HFFc6 (cell line): ENCODE measurements at regions not wholly inside any gene's neighbourhood (a gene's known extent, or its start where the extent isn't known, plus 50 kb on each side); places are given as distances from the start of the nearest gene placed in this dataset.

ENCODE experiments used
- DNase-seq: peaks from one replicate; pipeline ENCODE4 v3.0.0-alpha.2; 2018
- H3K27ac Mint-ChIP-seq: 2 replicates; pipeline ENCODE4 v1.8.0; 2020; ENCODE audit warnings: mild to moderate bottlenecking, mixed read lengths
- H3K27me3 Mint-ChIP-seq: 2 replicates; pipeline ENCODE4 v1.8.0; 2021; ENCODE audit warnings: mild to moderate bottlenecking, moderate library complexity, mixed read lengths; ENCODE audit not compliant: insufficient read depth
- H3K36me3 Mint-ChIP-seq: 2 replicates; pipeline ENCODE4 v1.8.0; 2021; ENCODE audit warnings: low read depth, mixed read lengths
- H3K4me1 Mint-ChIP-seq: 2 replicates; pipeline ENCODE4 v1.8.0; 2020; ENCODE audit warnings: low read depth, mixed read lengths
- H3K4me3 Mint-ChIP-seq: 2 replicates; pipeline ENCODE4 v1.8.0; 2020; ENCODE audit warnings: mild to moderate bottlenecking, moderate library complexity, mixed read lengths
- H3K9me3 Mint-ChIP-seq: 2 replicates; pipeline ENCODE4 v1.8.0; 2020; ENCODE audit warnings: mild to moderate bottlenecking, mixed read lengths
- TF ChIP-seq, protein P1 (sequence below): fragments of 200-600 bp; sonication (generic); IDR thresholded peaks from 2 replicates; pipeline ENCODE4 v1.5.0; 2021; ENCODE audit warnings: antibody characterized with exemption, mild to moderate bottlenecking

DNA sequence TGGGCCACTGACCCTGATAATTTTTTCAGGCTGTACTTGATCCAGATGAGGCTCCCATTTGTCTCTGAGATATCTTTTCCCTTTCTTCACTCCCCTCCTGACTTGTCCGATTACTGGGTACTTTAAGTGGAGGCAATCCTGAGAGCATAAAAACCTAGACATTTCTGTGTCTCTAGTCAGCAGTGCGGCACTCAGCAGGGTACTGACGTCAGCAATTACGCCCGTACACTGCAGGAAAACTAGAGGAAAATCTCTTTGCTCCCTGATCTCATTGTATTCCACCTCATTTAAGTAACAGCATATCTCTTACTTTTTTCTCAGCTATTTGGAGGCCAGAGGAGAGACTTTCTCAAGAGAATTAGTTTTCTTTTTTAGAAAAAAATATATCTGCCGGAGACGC lies 315.5 kb upstream of the OR4E1 start:
- Mint-ChIP-seq H3K9me3 (peaks cover 52% of the 10 kb centered on the region), H3K27ac (no peak overlapping the region), H3K4me1 (no peaks in the 10 kb centered on the region), H3K36me3 (no peaks in the 10 kb centered on the region), H3K4me3 (no peak overlapping the region), H3K27me3 (peaks cover 2% of the 10 kb centered on the region; the same call in 1 of the 2 replicates)
- DNase-seq, result no peak
- TF ChIP-seq, protein P1, sequence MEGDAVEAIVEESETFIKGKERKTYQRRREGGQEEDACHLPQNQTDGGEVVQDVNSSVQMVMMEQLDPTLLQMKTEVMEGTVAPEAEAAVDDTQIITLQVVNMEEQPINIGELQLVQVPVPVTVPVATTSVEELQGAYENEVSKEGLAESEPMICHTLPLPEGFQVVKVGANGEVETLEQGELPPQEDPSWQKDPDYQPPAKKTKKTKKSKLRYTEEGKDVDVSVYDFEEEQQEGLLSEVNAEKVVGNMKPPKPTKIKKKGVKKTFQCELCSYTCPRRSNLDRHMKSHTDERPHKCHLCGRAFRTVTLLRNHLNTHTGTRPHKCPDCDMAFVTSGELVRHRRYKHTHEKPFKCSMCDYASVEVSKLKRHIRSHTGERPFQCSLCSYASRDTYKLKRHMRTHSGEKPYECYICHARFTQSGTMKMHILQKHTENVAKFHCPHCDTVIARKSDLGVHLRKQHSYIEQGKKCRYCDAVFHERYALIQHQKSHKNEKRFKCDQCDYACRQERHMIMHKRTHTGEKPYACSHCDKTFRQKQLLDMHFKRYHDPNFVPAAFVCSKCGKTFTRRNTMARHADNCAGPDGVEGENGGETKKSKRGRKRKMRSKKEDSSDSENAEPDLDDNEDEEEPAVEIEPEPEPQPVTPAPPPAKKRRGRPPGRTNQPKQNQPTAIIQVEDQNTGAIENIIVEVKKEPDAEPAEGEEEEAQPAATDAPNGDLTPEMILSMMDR, result no peak

DNA sequence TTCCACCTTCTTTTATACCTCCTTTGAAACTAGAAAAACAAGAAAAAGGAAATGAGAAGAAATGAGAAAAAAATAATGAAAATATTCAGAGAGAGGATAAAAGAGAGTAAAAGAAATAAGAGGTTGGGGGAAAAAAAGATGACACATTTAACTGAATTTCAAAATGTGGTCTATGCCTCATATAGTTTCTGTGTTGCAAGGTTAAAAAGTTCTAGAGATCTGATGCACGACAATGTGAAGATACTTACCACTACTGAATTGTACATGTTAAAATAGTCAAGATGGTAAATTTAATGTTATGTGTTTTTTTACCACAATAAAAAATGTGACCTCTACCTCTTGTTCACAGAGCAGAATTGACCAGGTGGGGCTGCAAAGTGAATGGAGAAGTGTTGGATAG lies 314.8 kb upstream of the OR4E1 start:
- Mint-ChIP-seq H3K36me3 (no peaks in the 10 kb centered on the region), H3K27ac (no peak overlapping the region), H3K4me3 (no peak overlapping the region), H3K9me3 (peaks cover 57% of the 10 kb centered on the region), H3K27me3 (peaks cover 2% of the 10 kb centered on the region; the same call in 1 of the 2 replicates), H3K4me1 (no peaks in the 10 kb centered on the region)
- DNase-seq, result no peak
- TF ChIP-seq, protein P1, result no peak

DNA sequence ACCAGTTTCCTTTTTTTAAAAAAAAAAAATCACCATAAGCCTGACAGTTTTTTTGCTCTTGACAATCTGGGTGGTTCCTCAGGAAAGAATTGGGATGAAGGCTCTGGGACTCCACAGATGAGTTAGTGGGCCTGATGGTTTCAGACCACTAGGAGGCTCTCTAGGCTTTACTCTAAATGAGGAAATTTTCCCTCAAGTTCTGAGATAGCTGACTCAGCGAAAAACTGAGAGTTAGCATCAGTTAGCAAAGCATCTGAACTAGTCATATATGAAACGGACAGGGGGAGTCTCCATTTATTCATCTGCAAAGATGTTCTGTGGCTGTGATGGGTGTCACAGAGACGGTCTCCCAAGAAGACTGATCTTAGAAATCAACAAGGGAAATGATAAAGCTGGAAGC lies 314.3 kb upstream of the OR4E1 start:
- Mint-ChIP-seq H3K36me3 (no peaks in the 10 kb centered on the region), H3K9me3 (peaks cover 55% of the 10 kb centered on the region), H3K27ac (no peak overlapping the region), H3K4me1 (no peaks in the 10 kb centered on the region), H3K4me3 (no peak overlapping the region), H3K27me3 (peaks cover 2% of the 10 kb centered on the region; the same call in 1 of the 2 replicates)
- no peak for DNase-seq
- TF ChIP-seq, protein P1, result peak; percentile 10; the same call in 1 of the 2 replicates

DNA sequence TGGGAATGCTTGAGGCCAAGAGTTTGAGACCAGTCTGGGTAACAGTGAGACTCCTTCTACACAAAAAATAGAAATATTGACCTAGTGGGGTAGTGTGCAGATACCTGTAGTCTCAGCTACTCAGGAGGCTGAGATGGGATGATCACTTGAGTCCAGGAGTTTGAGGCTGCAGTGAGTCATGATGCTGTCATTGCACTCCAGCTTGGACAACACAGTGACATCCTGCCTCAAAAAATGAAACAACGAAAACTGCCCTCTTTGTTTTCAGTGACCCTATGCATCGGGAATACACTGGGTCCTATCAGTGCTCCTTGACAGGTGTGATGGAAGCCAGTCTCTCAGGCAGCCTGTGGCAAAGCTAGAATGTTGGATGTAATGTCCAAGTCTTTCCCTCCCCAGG lies 311.5 kb upstream of the OR4E1 start:
- DNase-seq, result no peak
- H3K9me3 Mint-ChIP-seq, result peaks cover 61% of the 10 kb centered on the region
- H3K4me3 Mint-ChIP-seq, result no peak overlapping the region
- H3K27me3 Mint-ChIP-seq, result peaks cover 2% of the 10 kb centered on the region; the same call in 1 of the 2 replicates
- TF ChIP-seq, protein P1, result no peak
- no peaks in the 10 kb centered on the region for H3K4me1 Mint-ChIP-seq
- no peaks in the 10 kb centered on the region for H3K36me3 Mint-ChIP-seq
- H3K27ac Mint-ChIP-seq, result no peak overlapping the region

DNA sequence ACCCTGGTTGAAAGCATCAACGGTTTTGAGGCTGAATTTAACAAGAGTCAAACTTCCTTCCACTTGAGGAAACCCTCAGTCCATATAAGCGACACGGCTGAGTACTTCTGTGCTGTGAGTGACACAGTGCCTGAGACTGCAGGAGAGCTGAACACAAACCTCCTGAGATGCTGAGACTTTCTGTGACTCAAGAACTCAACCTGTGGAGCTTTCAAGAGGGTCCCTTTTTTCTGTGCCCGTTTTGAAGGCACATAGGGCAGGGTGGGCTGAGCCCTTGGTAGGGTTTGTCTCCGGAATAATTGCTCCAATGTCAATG lies 305.3 kb upstream of the OR4E1 start:
- no peaks in the 10 kb centered on the region; the same call in 1 of the 2 replicates for H3K27me3 Mint-ChIP-seq
- H3K4me1 Mint-ChIP-seq, result no peaks in the 10 kb centered on the region
- no peak overlapping the region for H3K4me3 Mint-ChIP-seq
- no peaks in the 10 kb centered on the region for H3K36me3 Mint-ChIP-seq
- TF ChIP-seq, protein P1, result no peak
- no peak for DNase-seq
- H3K9me3 Mint-ChIP-seq, result peaks cover 55% of the 10 kb centered on the region
- no peak overlapping the region for H3K27ac Mint-ChIP-seq
